Gastroesophageal sphincter (tissue), 4 donors: ENCODE measurements at regions not wholly inside any gene's neighbourhood (a gene's known extent, or its start where the extent isn't known, plus 50 kb on each side); places are given as distances from the start of the nearest gene placed in this dataset.

ENCODE experiments used
- ATAC-seq: fragments of 150-250 bp; one replicate; pipeline ENCODE4 v1.9.1; 2016; ENCODE audit warnings: mild to moderate bottlenecking, moderate library complexity
- H3K27ac ChIP-seq, 4 donors: fragments of 200-600 bp; sonication (generic) in 3 of 4; 1 replicate in 3 of 4; 2 replicates in 1 of 4; pipeline ENCODE4 v1.5.1; 2016 to 2019
- H3K27me3 ChIP-seq: fragments of 200-600 bp; sonication (generic); one replicate; pipeline ENCODE4 v1.5.1; 2019
- H3K36me3 ChIP-seq, 2 donors: fragments of 200-600 bp; sonication (generic); one replicate each; pipeline ENCODE4 v1.5.1; 2019; ENCODE audit warnings: control low read depth in 1 of 2
- H3K4me1 ChIP-seq, 3 donors: fragments of 200-600 bp; sonication (generic); 1 replicate in 2 of 3; 2 replicates in 1 of 3; pipeline ENCODE4 v1.5.1; 2016 to 2019; ENCODE audit warnings: control low read depth in 2 of 3
- H3K4me3 ChIP-seq, 2 donors: fragments of 200-600 bp; sonication (generic); one replicate each; pipeline ENCODE4 v1.5.1; 2019; ENCODE audit warnings: mild to moderate bottlenecking in 1 of 2, moderate library complexity in 1 of 2
- H3K9me3 ChIP-seq, 3 donors: fragments of 200-600 bp; sonication (generic); one replicate each; pipeline ENCODE4 v1.5.1; 2017 to 2019; ENCODE audit warnings: control low read depth in 2 of 3
- CTCF ChIP-seq, 4 experiments: fragments of 200-600 bp in 2 of 4; fragments of 450-650 bp in 2 of 4; sonication (generic) in 1 of 4; IDR thresholded peaks; one replicate each; pipeline ENCODE4 v1.5.1; 2017 to 2019; ENCODE audit warnings: antibody characterized with exemption in 4 of 4, mild to moderate bottlenecking in 2 of 4, moderate library complexity in 2 of 4
- EP300 ChIP-seq: sonication (generic); formaldehyde crosslinking; IDR thresholded peaks from one replicate; pipeline ENCODE4 v1.6.1; 2017; ENCODE audit warnings: antibody characterized with exemption, mild to moderate bottlenecking
- POLR2A ChIP-seq, 2 donors: fragments of 450-650 bp; IDR thresholded peaks; one replicate each; pipeline ENCODE4 v1.6.1; 2017; ENCODE audit warnings: antibody characterized with exemption in 2 of 2, mild to moderate bottlenecking in 2 of 2, moderate library complexity in 1 of 2
- POLR2AphosphoS5 ChIP-seq: sonication (generic); formaldehyde crosslinking; IDR thresholded peaks from one replicate; pipeline ENCODE4 v1.6.1; 2017; ENCODE audit warnings: antibody characterized with exemption
- WGBS, 2 donors: methylation state at CpG; one replicate each; pipeline ENCODE4 v1.1.5; 2018; ENCODE audit warnings: low coverage in 1 of 2; 5-methylcytosine and 5-hydroxymethylcytosine counted together

- Histone ChIP-seq H3K27ac (no peak overlapping the region), H3K9me3 (no peaks in the 10 kb centered on the region), H3K4me3 (no peak overlapping the region), H3K36me3 (no peaks in the 10 kb centered on the region), H3K27me3 (no peaks in the 10 kb centered on the region), H3K4me1 (no peaks in the 10 kb centered on the region)
- ATAC-seq = no peak
- TF ChIP-seq CTCF (IDR thresholded peaks at IDR 0.05) (no peak), POLR2AphosphoS5 (no peak), EP300 (no peak), POLR2A (IDR thresholded peaks at IDR 0.05) (no peak)
- 79% methylated on average over 2 of the region's 2 CpGs; no CpG with 5 or more reads in 1 of the 2 donors for WGBS, 2 donors
Measured at GRCh38 chrY:19012985-19013384, 239.4 kb upstream of the HSFY2 start.

GRCh38 chrY:19011605-19012090 is 238.1 kb upstream of the HSFY2 start:
- WGBS, 2 donors = 48% methylated on average over 2 of the region's 3 CpGs; no CpG with 5 or more reads in 1 of the 2 donors
- H3K4me3 ChIP-seq = no peak overlapping the region
- no peaks in the 10 kb centered on the region for H3K27me3 ChIP-seq
- H3K27ac ChIP-seq = no peak overlapping the region
- no peak for ATAC-seq
- H3K4me1 ChIP-seq = no peaks in the 10 kb centered on the region
- H3K36me3 ChIP-seq = no peaks in the 10 kb centered on the region
- no peaks in the 10 kb centered on the region for H3K9me3 ChIP-seq
- TF ChIP-seq CTCF (IDR thresholded peaks at IDR 0.05) (no peak), POLR2A (IDR thresholded peaks at IDR 0.05) (no peak), EP300 (no peak), POLR2AphosphoS5 (no peak)

- no peak for TF ChIP-seq POLR2AphosphoS5
- TF ChIP-seq EP300 = no peak
- TF ChIP-seq CTCF (IDR thresholded peaks at IDR 0.05) = no peak
- no peak for TF ChIP-seq POLR2A (IDR thresholded peaks at IDR 0.05)
- Histone ChIP-seq H3K27me3 (no peaks in the 10 kb centered on the region), H3K36me3 (no peaks in the 10 kb centered on the region), H3K27ac (no peak overlapping the region), H3K4me3 (no peak overlapping the region), H3K4me1 (no peaks in the 10 kb centered on the region), H3K9me3 (no peaks in the 10 kb centered on the region)
- no peak for ATAC-seq
- WGBS, 2 donors = 89% methylated on average over 2 of the region's 2 CpGs; no CpG with 5 or more reads in 1 of the 2 donors
Measured at GRCh38 chrY:19006234-19006633, 232.7 kb upstream of the HSFY2 start.

GRCh38 chrY:19005579-19005978 is 232.0 kb upstream of the HSFY2 start:
- Histone ChIP-seq H3K4me1 (no peaks in the 10 kb centered on the region), H3K4me3 (no peak overlapping the region), H3K27ac (no peak overlapping the region), H3K36me3 (no peaks in the 10 kb centered on the region), H3K27me3 (no peaks in the 10 kb centered on the region), H3K9me3 (no peaks in the 10 kb centered on the region)
- WGBS, 2 donors = 100% methylated on average over 1 of the region's 7 CpGs; no CpG with 5 or more reads in 1 of the 2 donors
- TF ChIP-seq EP300 (no peak), CTCF (IDR thresholded peaks at IDR 0.05) (no peak), POLR2A (IDR thresholded peaks at IDR 0.05) (no peak), POLR2AphosphoS5 (no peak)
- ATAC-seq = no peak

- WGBS, 2 donors = no CpG with 5 or more reads among the region's 2 CpGs
- no peaks in the 10 kb centered on the region for H3K27me3 ChIP-seq
- H3K27ac ChIP-seq = no peak overlapping the region
- no peaks in the 10 kb centered on the region for H3K36me3 ChIP-seq
- no peak for ATAC-seq
- H3K4me3 ChIP-seq = no peak overlapping the region
- no peak for TF ChIP-seq CTCF (IDR thresholded peaks at IDR 0.05)
- no peak for TF ChIP-seq POLR2A (IDR thresholded peaks at IDR 0.05)
- TF ChIP-seq POLR2AphosphoS5 = no peak
- no peak for TF ChIP-seq EP300
- H3K9me3 ChIP-seq = no peaks in the 10 kb centered on the region
- no peaks in the 10 kb centered on the region for H3K4me1 ChIP-seq
Measured at GRCh38 chrY:18997635-18998240, 224.2 kb upstream of the HSFY2 start.
